Ammon's horn (tissue), 1 donor: ENCODE measurements at regions not wholly inside any gene's neighbourhood (a gene's known extent, or its start where the extent isn't known, plus 50 kb on each side); places are given as distances from the start of the nearest gene placed in this dataset.
"Not testable (repeated sequence)": the region's sequence is repeated elsewhere in the genome, so short reads cannot be mapped to it uniquely, and the experiment has no call there.

Experiments
- DNase-seq: peaks from one replicate; pipeline ENCODE4 v3.0.0-alpha.2; 2016; ENCODE audit warnings: low spot score

- DNase-seq, result no peak
Measured at GRCh38 chr3:168753724-168754123, 658.0 kb upstream of the GOLIM4 start.

- DNase-seq, result no peak
Measured at GRCh38 chr3:168752339-168752738, 656.6 kb upstream of the GOLIM4 start.

- DNase-seq, result no peak
Measured at GRCh38 chr3:168747697-168748096, 652.0 kb upstream of the GOLIM4 start.

GRCh38 chr3:168738527-168739325 lies 643.0 kb upstream of the GOLIM4 start:
- no peak for DNase-seq

DNA sequence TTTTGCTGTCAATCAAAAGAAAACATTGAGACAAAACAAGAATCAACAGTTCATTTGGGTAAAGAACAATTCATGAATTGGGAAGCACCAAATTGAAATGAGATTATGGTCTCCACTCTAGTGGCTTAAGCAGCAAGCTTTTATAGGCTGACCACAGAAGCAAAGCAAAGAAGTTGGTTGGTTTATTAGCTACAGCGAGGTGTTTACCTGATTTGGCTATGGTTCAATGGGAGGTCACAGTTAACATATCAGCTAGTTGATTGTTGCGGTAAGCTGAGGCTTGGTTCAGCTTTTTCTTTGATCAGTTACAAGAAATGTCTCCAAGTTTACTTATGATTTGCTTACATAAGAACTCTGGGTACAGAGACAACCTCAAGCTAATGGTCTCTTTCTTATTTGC lies 640.5 kb upstream of the GOLIM4 start:
- DNase-seq, result no peak

- no peak for DNase-seq
Measured at GRCh38 chr3:168730073-168730472, 634.3 kb upstream of the GOLIM4 start.

- DNase-seq, result no peak
Measured at GRCh38 chr3:168722091-168722490, 626.4 kb upstream of the GOLIM4 start.

GRCh38 chr3:168714609-168715240 lies 619.0 kb upstream of the GOLIM4 start:
- DNase-seq, result no peak

- DNase-seq, result no peak
Measured at GRCh38 chr3:168709073-168709472, 613.3 kb upstream of the GOLIM4 start.

- DNase-seq, result no peak
Measured at GRCh38 chr3:168707900-168708299, 612.2 kb upstream of the GOLIM4 start.

DNA sequence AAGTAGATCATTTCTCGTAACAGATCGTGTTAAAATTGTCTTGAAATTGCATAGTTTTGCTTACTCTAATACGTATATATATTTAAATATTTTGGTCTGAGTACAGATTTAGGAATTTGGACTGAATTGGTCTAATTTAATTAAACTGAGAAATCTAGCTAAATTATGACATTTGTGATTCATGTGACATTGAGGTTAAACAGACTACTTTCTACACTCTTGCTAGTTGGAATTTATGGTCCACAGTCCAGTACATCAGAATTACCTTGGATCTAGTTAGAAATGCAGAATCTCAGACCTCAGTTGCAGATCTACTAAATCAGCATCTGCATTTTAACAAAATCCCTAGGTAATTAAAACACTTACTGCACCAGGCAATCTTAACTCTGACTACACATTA lies 609.7 kb upstream of the GOLIM4 start:
- no peak for DNase-seq

DNA sequence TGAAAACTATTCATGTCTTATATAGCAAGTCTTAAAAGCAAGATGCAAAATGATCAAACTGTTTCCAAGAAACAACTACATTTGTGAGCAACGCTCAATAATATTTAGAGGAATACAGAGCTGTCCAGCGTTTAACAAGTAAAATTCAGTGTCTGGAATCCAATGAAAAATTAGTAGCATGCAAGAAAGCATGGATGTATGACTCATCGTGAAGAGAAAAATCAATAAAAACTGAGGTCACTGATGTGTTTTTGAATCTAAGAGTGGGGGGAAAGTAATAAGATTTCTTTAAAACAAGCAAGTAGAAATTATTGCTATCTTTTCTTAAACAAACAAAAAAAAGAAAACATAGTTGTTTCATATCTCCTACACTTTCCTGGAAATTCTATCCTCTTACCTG lies 600.3 kb upstream of the GOLIM4 start:
- DNase-seq, result no peak

GRCh38 chr3:168693870-168694269 lies 598.1 kb upstream of the GOLIM4 start:
- DNase-seq, result no peak

- DNase-seq, result no peak
Measured at GRCh38 chr3:168688267-168688666, 592.5 kb upstream of the GOLIM4 start.

- DNase-seq, result no peak
Measured at GRCh38 chr3:168684519-168684918, 588.8 kb upstream of the GOLIM4 start.

DNA sequence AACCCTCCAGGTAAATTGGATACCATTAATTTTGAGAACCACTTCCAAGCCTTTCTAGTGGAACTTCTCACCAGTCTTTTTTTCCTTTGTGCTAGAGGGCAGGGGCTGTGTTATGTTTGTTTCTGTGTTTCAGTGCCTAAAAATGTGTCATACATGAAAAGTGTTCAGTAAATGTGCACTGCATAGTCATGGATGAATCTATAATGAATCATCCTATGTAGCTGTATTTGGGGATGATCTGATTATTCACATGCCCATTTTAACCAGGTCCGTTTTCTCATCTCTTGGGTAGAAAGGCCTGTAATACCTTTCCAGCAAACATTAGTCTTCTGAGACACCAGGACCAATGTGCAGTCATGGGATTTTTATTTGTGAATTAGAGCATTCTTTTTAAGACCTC lies 583.0 kb upstream of the GOLIM4 start:
- DNase-seq, result no peak

DNA sequence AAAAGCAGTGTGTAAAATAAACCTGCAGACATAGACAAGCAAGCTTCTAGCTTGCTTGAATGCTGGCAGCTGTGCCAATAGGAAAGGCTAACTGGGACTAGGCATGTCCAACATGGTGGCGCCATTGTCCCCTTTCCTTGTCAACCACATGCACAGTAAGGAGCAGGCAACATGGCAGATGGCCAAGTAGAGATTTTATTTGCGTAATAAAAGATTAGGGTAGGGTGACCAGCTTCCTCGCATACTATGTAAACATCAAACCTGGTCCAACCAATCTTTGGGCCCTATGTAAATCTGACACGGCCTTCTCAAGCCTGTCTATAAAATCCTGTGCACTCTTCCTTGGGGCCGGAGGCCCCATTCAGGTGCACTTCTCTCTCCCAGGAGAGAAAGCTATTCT lies 575.4 kb upstream of the GOLIM4 start:
- no peak for DNase-seq

- DNase-seq, result not testable (repeated sequence)
Measured at GRCh38 chr3:168660879-168661657, 565.3 kb upstream of the GOLIM4 start.

DNA sequence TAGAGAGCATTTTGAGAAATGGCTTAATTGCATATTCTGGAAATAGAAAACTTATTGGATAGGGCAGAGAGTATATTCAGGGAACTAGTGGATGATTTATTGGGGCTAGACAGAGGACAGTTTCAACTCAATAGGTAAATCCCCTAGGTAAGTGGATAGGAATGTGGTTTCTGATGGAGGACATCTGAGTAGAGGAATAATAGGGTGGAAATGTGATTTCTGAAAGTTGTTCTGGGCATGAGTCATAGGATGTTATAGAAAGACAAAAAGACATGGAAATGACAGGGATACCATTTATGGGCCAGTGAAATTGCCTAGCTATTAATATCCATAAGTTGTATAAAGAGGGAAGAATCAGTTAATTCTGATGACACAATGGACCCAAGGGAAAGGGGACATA lies 563.3 kb upstream of the GOLIM4 start:
- no peak for DNase-seq

DNA sequence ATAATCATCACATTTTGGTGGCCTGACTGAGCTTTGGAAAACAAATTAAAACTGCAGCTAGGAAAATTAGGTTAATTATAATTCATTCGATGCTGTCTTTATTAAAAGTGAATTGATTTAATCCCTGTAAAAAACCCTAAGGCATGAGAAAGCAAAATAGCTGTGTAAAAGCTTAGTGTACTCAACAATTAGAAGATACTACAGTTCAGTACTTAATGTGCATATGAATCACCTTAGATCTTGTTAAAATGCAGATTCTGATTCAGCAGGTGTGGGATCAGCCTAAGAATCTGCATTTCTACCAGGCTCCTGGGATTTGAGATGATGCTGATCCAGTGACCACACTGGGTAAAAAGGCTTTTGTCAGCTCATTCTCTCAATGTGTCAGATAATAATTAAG lies 559.9 kb upstream of the GOLIM4 start:
- no peak for DNase-seq

- no peak for DNase-seq
Measured at GRCh38 chr3:168654700-168655099, 559.0 kb upstream of the GOLIM4 start.

DNA sequence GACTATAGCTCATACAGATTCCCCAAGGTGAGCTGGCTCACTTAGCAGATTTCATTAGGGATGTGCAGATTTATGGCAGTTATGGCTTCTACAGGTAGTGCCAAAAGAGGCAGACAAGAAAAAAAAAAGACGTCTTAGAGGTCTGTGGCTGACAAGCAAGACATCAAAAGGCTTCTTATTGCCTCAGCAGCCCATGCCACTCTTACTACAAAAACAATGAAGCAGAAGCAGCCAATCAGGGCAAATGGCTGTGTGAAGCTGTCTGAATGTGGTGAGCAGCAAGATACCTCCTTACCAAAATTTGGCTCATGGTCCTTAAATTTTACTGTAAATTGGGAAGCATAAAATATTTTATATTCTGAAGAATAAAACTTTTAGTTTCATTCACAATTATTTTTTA lies 557.5 kb upstream of the GOLIM4 start:
- DNase-seq, result no peak

DNA sequence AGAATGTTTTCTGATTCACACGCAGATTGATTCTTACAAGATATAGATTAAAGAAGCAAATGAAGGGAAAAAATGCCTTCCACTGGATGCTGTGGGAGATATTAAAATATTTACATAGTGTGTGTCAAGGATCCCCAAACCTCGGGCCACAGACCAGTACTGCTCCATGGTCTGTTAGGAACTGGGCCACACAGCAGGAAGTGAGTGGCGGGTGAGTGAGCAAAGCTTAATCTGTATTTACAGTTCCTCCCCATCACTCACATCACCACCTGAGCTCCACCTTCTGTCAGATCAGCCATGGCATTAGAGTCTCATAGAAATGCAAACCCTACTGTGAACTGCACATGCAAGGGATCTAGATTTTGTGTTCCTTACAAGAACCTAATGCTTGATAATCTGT lies 552.6 kb upstream of the GOLIM4 start:
- no peak for DNase-seq
